SK-N-MC (cell line): ENCODE measurements at regions not wholly inside any gene's neighbourhood (a gene's known extent, or its start where the extent isn't known, plus 50 kb on each side); places are given as distances from the start of the nearest gene placed in this dataset.
"Not testable (repeated sequence)": the region's sequence is repeated elsewhere in the genome, so short reads cannot be mapped to it uniquely, and the experiment has no call there.

Experiments
- DNase-seq: peaks from one replicate; pipeline ENCODE4 v3.0.0-alpha.2; 2011; ENCODE audit warnings: low read depth, low spot score
- H3K27ac ChIP-seq: fragments of 200-600 bp; sonication (generic); 2 replicates; pipeline ENCODE4 v1.5.1; 2016; ENCODE audit warnings: mixed run types
- H3K36me3 ChIP-seq: fragments of 200-600 bp; sonication (generic); 2 replicates; pipeline ENCODE4 v1.6.1; 2017; ENCODE audit warnings: antibody characterized with exemption, low read length, mixed read lengths; ENCODE audit not compliant: insufficient read depth
- H3K4me3 ChIP-seq: fragments of 200-600 bp; sonication (generic); 2 replicates; pipeline ENCODE4 v1.5.1; 2016
- H3K9ac ChIP-seq: fragments of 200-600 bp; sonication (generic); 2 replicates; pipeline ENCODE4 v1.8.0; 2017; ENCODE audit warnings: mixed run types, mixed read lengths; ENCODE audit not compliant: insufficient read length
- H3K9me3 ChIP-seq: fragments of 200-600 bp; sonication (generic); 2 replicates; pipeline ENCODE4 v1.6.1; 2017; ENCODE audit warnings: low read depth, mild to moderate bottlenecking, antibody characterized with exemption, low read length, moderate library complexity, mixed read lengths
- EZH2 ChIP-seq: fragments of 200-600 bp; sonication (generic); IDR thresholded peaks from one replicate; pipeline ENCODE4 v1.6.1; 2017; ENCODE audit warnings: antibody characterized with exemption
- FOXP2 ChIP-seq: optimal IDR thresholded peaks from 2 replicates; pipeline ENCODE3; 2011; ENCODE audit warnings: mild to moderate bottlenecking, moderate library complexity; ENCODE audit not compliant: insufficient read depth; ENCODE audit errors: extremely low read length, control extremely low read depth
- POLR2AphosphoS5 ChIP-seq: IDR thresholded peaks from 2 replicates; pipeline ENCODE4 v1.6.1; 2012; ENCODE audit warnings: mild to moderate bottlenecking, low read depth, low read length, borderline replicate concordance

DNA sequence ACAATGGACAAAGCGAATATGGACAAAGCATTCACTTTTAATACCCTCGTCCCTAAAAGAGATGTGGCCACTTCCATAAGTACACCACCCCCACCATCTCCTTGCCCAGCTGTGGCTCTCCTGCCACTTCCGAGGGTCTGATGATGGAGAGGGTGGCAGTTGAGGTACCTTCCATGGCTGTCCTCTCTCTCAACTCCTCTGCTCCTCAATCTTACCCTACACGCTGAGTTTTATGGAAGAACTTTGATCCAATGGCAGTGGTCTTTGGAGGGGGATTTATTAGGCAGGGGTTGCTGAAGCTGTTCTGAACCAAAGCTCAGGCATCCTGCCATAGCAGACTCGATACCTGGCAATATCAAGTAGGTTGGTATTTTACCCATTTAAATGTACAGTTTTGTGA is 413.0 kb downstream of the TSHZ3 start:
- H3K9me3 ChIP-seq = no peaks in the 10 kb centered on the region; the same call in 1 of the 2 replicates
- TF ChIP-seq EZH2 (no peak), FOXP2 (no peak), POLR2AphosphoS5 (no peak)
- no peak overlapping the region for H3K27ac ChIP-seq
- no peak overlapping the region for H3K4me3 ChIP-seq
- no peaks in the 10 kb centered on the region for H3K36me3 ChIP-seq
- no peak for DNase-seq
- H3K9ac ChIP-seq = no peak overlapping the region

- H3K27ac ChIP-seq = no peak overlapping the region
- H3K36me3 ChIP-seq = no peaks in the 10 kb centered on the region
- TF ChIP-seq FOXP2 (no peak), POLR2AphosphoS5 (no peak), EZH2 (no peak)
- no peak overlapping the region for H3K4me3 ChIP-seq
- no peak overlapping the region for H3K9ac ChIP-seq
- DNase-seq = no peak
- no peaks in the 10 kb centered on the region; the same call in 1 of the 2 replicates for H3K9me3 ChIP-seq
Observed at GRCh38 chr19:30935146-30935545, 414.1 kb downstream of the TSHZ3 start.

DNA sequence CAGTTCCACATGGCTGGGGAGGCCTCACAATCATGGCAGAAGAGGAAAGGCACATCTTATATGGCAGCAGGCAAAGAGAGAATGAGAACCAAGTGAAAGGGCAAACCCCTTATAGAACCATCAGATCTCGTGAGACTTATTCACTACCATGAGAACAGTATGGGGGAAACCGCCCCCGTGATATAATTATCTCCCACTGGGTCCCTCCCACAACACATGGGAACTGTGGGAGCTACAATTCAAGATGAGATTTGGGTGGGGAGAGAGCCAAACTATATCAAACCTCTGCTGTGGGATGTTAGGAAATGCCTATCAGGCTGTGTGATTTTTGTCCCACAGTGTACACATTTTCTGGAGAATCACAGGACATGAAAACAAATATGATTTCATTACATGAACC is 415.8 kb downstream of the TSHZ3 start:
- not testable (repeated sequence) for H3K9me3 ChIP-seq, H3K4me3 ChIP-seq, H3K9ac ChIP-seq, H3K27ac ChIP-seq, H3K36me3 ChIP-seq, DNase-seq

DNA sequence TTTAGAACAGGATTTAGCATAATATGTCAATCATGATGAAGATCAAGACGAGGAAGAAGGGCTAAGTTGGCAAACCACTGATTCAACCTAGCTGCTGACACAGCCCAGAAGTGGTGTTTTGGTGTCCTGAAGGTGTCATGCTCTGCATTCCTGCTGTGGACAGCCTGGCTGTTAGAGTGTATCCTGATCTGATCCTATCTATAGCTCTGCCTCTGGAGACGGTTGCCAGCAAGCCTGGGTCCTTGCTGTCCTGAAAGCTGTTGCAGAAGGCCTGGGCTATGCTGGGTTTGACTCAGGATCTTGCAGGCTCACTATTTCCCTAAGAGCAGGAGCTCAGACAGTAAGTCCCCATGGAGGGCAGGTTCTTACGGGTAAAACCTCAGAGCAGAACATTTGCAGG is 416.4 kb downstream of the TSHZ3 start:
- no peaks in the 10 kb centered on the region for H3K36me3 ChIP-seq
- no peak overlapping the region for H3K4me3 ChIP-seq
- no peak overlapping the region for H3K9ac ChIP-seq
- TF ChIP-seq EZH2 = no peak
- TF ChIP-seq FOXP2 = no peak
- no peak for TF ChIP-seq POLR2AphosphoS5
- no peaks in the 10 kb centered on the region for H3K9me3 ChIP-seq
- no peak overlapping the region for H3K27ac ChIP-seq
- no peak for DNase-seq

DNA sequence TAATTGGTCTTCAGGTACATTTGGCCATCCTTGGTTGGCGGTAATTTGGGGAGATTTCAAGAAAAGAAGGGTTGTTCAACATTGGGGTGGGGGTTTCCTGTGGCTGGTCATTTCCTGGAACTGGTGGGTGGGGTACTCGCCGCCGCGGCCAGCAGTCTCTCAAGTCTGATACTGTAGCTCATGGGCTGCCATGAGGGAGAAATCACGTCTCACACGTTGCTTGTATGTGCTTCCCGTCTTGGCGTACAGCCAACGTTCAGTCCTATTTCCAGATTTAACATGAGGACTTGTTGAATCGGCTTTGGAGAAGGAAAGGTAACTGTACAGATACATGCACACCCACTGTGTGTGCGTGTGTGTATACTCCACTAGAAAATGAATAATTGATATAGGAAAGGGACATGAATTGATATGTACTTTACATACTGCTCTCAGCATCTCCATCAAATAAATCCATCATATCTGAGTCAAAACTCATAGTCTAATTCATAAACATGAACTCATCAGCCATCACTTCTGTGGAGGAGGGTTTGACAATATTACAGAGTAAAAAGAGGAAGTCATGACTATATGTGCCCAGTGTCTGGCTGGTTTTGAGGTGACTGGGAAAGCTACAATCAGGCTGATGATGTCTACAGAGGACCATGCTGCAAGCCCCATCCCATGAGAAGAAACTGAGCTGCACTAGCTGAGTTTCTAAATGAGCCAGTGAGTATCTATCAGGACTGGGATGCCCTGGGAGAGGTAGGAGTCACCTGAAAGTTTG is 418.1 kb downstream of the TSHZ3 start:
- no peak overlapping the region for H3K4me3 ChIP-seq
- TF ChIP-seq FOXP2 (no peak), EZH2 (no peak), POLR2AphosphoS5 (no peak)
- no peaks in the 10 kb centered on the region for H3K9me3 ChIP-seq
- H3K36me3 ChIP-seq = no peaks in the 10 kb centered on the region
- no peak overlapping the region for H3K27ac ChIP-seq
- H3K9ac ChIP-seq = no peak overlapping the region
- no peak for DNase-seq

DNA sequence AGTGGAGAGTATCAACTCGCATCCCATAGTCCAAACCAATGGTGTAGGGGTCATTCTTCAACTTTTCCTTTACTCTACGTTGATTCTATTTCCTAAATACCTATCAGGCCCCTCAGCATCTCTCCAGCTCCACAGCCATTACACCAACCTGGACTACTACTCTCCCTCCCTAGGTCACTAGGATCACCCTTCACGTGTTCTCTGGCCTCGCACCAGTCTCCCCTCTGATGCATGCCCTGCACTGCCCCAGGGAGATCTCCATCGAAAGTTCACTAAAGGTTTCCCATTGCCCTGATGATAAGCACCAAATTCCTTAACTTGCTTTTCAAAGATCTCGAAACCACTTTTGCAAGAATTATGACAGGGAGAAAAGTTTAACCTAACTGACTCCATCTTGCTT is 421.5 kb downstream of the TSHZ3 start:
- Histone ChIP-seq H3K36me3 (no peaks in the 10 kb centered on the region), H3K9ac (no peak overlapping the region), H3K4me3 (no peak overlapping the region), H3K9me3 (no peaks in the 10 kb centered on the region), H3K27ac (no peak overlapping the region)
- DNase-seq = no peak
- no peak for TF ChIP-seq EZH2
- TF ChIP-seq POLR2AphosphoS5 = no peak
- no peak for TF ChIP-seq FOXP2

DNA sequence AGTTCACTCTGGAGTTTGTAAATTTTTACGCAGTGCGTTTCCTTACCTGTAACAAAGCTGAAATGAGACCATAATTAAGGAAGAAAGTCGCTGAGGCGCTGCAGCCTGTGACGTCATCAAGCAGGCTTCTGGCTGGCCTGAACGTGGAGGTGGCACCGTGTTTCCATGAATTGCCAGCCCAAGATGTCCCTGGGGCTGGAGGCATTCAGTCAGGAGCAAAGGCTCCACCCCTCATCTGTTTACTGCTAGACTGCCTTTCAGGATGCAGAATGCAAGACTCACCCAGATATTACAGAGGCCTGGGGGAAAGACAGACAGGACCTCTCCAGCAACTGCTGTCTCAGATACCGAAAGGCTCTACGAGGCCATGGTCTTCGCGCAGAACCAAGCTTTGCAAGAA is 424.6 kb downstream of the TSHZ3 start:
- no peaks in the 10 kb centered on the region for H3K36me3 ChIP-seq
- H3K4me3 ChIP-seq = no peak overlapping the region
- no peak for TF ChIP-seq POLR2AphosphoS5
- no peak for TF ChIP-seq EZH2
- no peak for TF ChIP-seq FOXP2
- no peak overlapping the region for H3K27ac ChIP-seq
- no peak for DNase-seq
- H3K9ac ChIP-seq = no peak overlapping the region
- H3K9me3 ChIP-seq = no peaks in the 10 kb centered on the region

- no peak overlapping the region for H3K9ac ChIP-seq
- H3K4me3 ChIP-seq = no peak overlapping the region
- no peak for TF ChIP-seq POLR2AphosphoS5
- no peak for TF ChIP-seq FOXP2
- TF ChIP-seq EZH2 = no peak
- no peaks in the 10 kb centered on the region for H3K9me3 ChIP-seq
- H3K36me3 ChIP-seq = no peaks in the 10 kb centered on the region
- no peak for DNase-seq
- H3K27ac ChIP-seq = no peak overlapping the region
Observed at GRCh38 chr19:30924069-30924636, 425.1 kb downstream of the TSHZ3 start.

- no peak overlapping the region for H3K4me3 ChIP-seq
- DNase-seq = no peak
- no peaks in the 10 kb centered on the region for H3K9me3 ChIP-seq
- H3K36me3 ChIP-seq = no peaks in the 10 kb centered on the region
- no peak for TF ChIP-seq FOXP2
- TF ChIP-seq EZH2 = no peak
- TF ChIP-seq POLR2AphosphoS5 = no peak
- no peak overlapping the region for H3K9ac ChIP-seq
- no peak overlapping the region for H3K27ac ChIP-seq
Observed at GRCh38 chr19:30923621-30924020, 425.6 kb downstream of the TSHZ3 start.
